Endothelial cell (in vitro differentiated cells): ENCODE measurements at regions not wholly inside any gene's neighbourhood (a gene's known extent, or its start where the extent isn't known, plus 50 kb on each side); places are given as distances from the start of the nearest gene placed in this dataset.

Source experiments
- DNase-seq: peaks from one replicate; pipeline ENCODE4 v3.0.0; 2021; ENCODE audit warnings: low spot score
- H3K27ac Mint-ChIP-seq: one replicate; pipeline ENCODE4 v1.8.0; 2021; ENCODE audit warnings: mixed read lengths, inconsistent platforms; ENCODE audit not compliant: unreplicated experiment
- H3K27me3 Mint-ChIP-seq: one replicate; pipeline ENCODE4 v1.8.0; 2021; ENCODE audit warnings: mild to moderate bottlenecking, moderate library complexity, mixed read lengths, inconsistent platforms; ENCODE audit not compliant: unreplicated experiment
- H3K36me3 Mint-ChIP-seq: one replicate; pipeline ENCODE4 v1.8.0; 2021; ENCODE audit warnings: mild to moderate bottlenecking, low read depth, mixed read lengths, inconsistent platforms; ENCODE audit not compliant: unreplicated experiment
- H3K4me1 Mint-ChIP-seq: one replicate; pipeline ENCODE4 v1.8.0; 2021; ENCODE audit warnings: mild to moderate bottlenecking, mixed read lengths, inconsistent platforms; ENCODE audit not compliant: unreplicated experiment
- H3K4me3 Mint-ChIP-seq: one replicate; pipeline ENCODE4 v1.8.0; 2021; ENCODE audit warnings: mild to moderate bottlenecking, mixed read lengths, inconsistent platforms; ENCODE audit not compliant: unreplicated experiment
- H3K9me3 Mint-ChIP-seq: one replicate; pipeline ENCODE4 v1.8.0; 2021; ENCODE audit warnings: mixed read lengths, inconsistent platforms; ENCODE audit not compliant: unreplicated experiment
- CTCF ChIP-seq: fragments of 200-600 bp; sonication (generic); IDR thresholded peaks from one replicate; pipeline ENCODE4 v1.5.0; 2021; ENCODE audit warnings: antibody characterized with exemption; ENCODE audit not compliant: unreplicated experiment

DNA sequence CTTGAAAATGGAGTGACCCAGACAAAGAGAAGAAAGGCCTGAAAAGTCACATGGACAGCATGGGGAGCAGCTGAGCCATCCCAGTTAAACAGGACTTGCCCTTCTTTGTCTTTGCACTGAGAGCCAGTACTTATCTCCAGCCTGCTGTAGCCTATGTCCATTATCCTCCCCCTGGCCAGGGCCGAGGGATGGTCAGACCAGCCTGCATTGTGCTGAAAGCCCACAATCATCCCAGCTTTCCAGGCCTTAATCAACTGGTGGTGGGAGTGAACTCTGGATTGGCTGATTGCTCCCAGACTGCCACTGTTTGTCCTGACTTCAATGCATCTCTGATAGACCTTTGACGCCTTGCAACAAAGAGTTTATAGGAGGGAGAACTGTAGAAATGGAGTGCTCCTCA, 453.1 kb downstream of the EPHA5 start:
- no peak for TF ChIP-seq CTCF
- H3K27me3 Mint-ChIP-seq, result peaks cover 5% of the 10 kb centered on the region
- no peak overlapping the region for H3K27ac Mint-ChIP-seq
- no peaks in the 10 kb centered on the region for H3K4me1 Mint-ChIP-seq
- H3K9me3 Mint-ChIP-seq, result no peaks in the 10 kb centered on the region
- no peaks in the 10 kb centered on the region for H3K36me3 Mint-ChIP-seq
- no peak overlapping the region for H3K4me3 Mint-ChIP-seq
- no peak for DNase-seq

DNA sequence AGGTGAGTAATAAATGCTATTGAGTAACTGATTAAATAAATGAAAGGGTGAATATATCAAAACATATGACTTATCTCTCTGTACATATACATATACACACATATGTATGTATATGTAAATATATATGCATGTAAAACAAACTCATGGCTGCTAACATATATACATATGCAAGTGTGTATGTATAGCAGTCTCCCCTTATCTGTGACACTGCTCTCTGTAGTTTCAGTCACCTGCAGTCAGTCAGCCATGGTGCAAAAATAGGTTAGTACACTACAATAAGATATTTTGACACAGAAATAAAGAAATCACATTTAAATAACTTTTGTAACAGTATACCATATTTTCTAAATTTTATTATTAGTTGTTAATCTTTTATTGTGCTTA, 467.4 kb downstream of the EPHA5 start:
- TF ChIP-seq CTCF, result no peak
- Mint-ChIP-seq H3K36me3 (no peaks in the 10 kb centered on the region), H3K9me3 (no peaks in the 10 kb centered on the region), H3K4me1 (no peaks in the 10 kb centered on the region), H3K27ac (no peak overlapping the region), H3K4me3 (no peak overlapping the region), H3K27me3 (no peaks in the 10 kb centered on the region)
- DNase-seq, result no peak

GRCh38 chr4:65202165-65202852, 468.0 kb downstream of the EPHA5 start:
- H3K36me3 Mint-ChIP-seq, result no peaks in the 10 kb centered on the region
- no peak overlapping the region for H3K27ac Mint-ChIP-seq
- no peak for DNase-seq
- no peaks in the 10 kb centered on the region for H3K27me3 Mint-ChIP-seq
- no peak overlapping the region for H3K4me3 Mint-ChIP-seq
- H3K9me3 Mint-ChIP-seq, result no peaks in the 10 kb centered on the region
- no peak for TF ChIP-seq CTCF
- H3K4me1 Mint-ChIP-seq, result no peaks in the 10 kb centered on the region

GRCh38 chr4:65195666-65196065, 474.6 kb downstream of the EPHA5 start:
- no peaks in the 10 kb centered on the region for H3K4me1 Mint-ChIP-seq
- no peak for DNase-seq
- no peak overlapping the region for H3K27ac Mint-ChIP-seq
- no peak overlapping the region for H3K4me3 Mint-ChIP-seq
- no peaks in the 10 kb centered on the region for H3K9me3 Mint-ChIP-seq
- no peak for TF ChIP-seq CTCF
- H3K27me3 Mint-ChIP-seq, result peaks cover 2% of the 10 kb centered on the region
- no peaks in the 10 kb centered on the region for H3K36me3 Mint-ChIP-seq

DNA sequence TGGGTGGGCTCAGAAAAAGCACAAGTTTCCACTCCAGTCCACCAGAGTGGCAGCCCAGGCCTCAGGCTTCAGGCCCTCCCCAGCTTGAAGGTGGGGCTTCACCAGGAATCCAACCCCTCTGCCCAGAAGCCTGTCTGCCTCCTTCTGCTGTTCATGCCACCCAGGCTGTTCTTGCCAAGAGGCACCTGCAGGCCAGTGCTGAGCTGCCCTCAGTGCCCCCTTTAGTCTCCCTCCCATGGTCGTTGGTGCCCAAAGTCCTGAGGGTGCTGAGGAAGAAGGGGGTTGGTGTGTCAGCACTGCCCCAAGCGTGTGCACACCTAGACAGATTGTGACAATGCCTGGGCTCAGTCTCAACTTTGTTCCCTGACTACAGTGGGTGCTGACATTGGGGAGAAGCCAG, 475.3 kb downstream of the EPHA5 start:
- Mint-ChIP-seq H3K27ac (no peak overlapping the region), H3K36me3 (no peaks in the 10 kb centered on the region), H3K9me3 (no peaks in the 10 kb centered on the region), H3K4me1 (no peaks in the 10 kb centered on the region), H3K27me3 (peaks cover 2% of the 10 kb centered on the region), H3K4me3 (no peak overlapping the region)
- no peak for TF ChIP-seq CTCF
- no peak for DNase-seq
